ENCODE measurements at regions not wholly inside any gene's neighbourhood (a gene's known extent, or its start where the extent isn't known, plus 50 kb on each side); places are given as distances from the start of the nearest gene placed in this dataset.

DNA sequence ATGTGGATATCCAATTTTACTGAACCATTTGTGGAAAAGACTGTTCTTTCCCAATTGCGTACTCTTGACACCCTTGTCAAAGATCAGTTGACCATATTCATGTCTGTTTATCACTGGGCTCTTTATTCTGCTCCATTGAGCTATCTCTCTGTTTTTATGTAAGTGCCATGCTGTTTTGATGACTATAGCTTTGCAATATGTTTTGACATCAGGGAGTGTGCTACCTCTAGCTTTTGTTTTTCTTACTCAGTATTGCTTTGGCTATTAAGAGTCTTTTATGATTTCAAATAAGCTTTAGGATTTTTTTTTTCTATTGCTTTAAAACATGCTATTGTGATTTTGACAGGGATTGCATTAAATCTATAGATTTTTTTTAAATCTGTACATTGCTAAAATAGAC, 194.3 kb downstream of the SNAPC1 start:
- no peaks in the 10 kb centered on the region for H3K27me3 ChIP-seq
- no peak for DNase-seq (ENCODE audit: low spot score)
- peaks cover 17% of the 10 kb centered on the region for H3K9me3 Mint-ChIP-seq

DNA sequence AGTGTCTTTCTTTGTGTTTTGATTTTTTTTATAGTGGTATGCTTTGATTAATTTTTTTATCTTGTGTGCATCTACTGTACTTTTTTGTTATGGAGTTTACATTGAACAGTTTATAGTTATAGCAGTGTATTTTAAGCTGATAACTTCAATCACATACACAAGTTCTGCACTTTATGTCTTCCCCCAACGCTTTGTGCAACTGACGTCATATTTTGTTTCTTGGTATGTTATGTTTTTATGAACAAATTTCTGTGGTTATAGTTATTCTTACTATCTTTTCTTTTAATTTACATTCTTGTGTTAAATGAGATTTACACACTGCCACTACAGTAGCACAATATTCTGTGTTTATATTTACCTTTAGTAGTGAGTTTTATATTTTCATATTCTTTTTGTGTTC, 197.1 kb downstream of the SNAPC1 start:
- Histone ChIP-seq H3K27ac (no peak overlapping the region), H3K79me2 (ENCODE audit: low read depth) (no peaks in the 10 kb centered on the region), H3K36me3 (no peaks in the 10 kb centered on the region), H4K20me1 (ENCODE audit: low read depth) (no peaks in the 10 kb centered on the region), H3K9ac (no peak overlapping the region), H3K27me3 (no peaks in the 10 kb centered on the region), H3K4me1 (no peaks in the 10 kb centered on the region), H3K4me3 (no peak overlapping the region), H3K4me2 (no peak overlapping the region), H2AFZ (replicated peaks) (no peak overlapping the region), H3K9me3 (ENCODE audit: low read depth) (peaks cover 6% of the 10 kb centered on the region), H3F3A (ENCODE audit: low read depth) (no peaks in the 10 kb centered on the region)
- no peak overlapping the region for H3K4me3 Mint-ChIP-seq
- TF ChIP-seq, protein P1, sequence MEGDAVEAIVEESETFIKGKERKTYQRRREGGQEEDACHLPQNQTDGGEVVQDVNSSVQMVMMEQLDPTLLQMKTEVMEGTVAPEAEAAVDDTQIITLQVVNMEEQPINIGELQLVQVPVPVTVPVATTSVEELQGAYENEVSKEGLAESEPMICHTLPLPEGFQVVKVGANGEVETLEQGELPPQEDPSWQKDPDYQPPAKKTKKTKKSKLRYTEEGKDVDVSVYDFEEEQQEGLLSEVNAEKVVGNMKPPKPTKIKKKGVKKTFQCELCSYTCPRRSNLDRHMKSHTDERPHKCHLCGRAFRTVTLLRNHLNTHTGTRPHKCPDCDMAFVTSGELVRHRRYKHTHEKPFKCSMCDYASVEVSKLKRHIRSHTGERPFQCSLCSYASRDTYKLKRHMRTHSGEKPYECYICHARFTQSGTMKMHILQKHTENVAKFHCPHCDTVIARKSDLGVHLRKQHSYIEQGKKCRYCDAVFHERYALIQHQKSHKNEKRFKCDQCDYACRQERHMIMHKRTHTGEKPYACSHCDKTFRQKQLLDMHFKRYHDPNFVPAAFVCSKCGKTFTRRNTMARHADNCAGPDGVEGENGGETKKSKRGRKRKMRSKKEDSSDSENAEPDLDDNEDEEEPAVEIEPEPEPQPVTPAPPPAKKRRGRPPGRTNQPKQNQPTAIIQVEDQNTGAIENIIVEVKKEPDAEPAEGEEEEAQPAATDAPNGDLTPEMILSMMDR (IDR thresholded peaks at IDR 0.05), result no peak
- TF ChIP-seq EZH2 (IDR thresholded peaks at IDR 0.05) (no peak), EZH2phosphoT487 (IDR thresholded peaks at IDR 0.05) (no peak)
- no peaks in the 10 kb centered on the region for H3K27me3 Mint-ChIP-seq (ENCODE audit: insufficient read depth, low read depth)
- no peak overlapping the region for H3K27ac Mint-ChIP-seq
- no peak for DNase-seq (ENCODE audit: low spot score)
- peaks cover 17% of the 10 kb centered on the region for H3K9me3 Mint-ChIP-seq
- H3K4me1 Mint-ChIP-seq, result no peaks in the 10 kb centered on the region
- H3K36me3 Mint-ChIP-seq, result no peaks in the 10 kb centered on the region

More for the DNA sequence above, 194.3 kb downstream of the SNAPC1 start:
- Histone ChIP-seq H3K9ac (no peak overlapping the region), H3F3A (ENCODE audit: low read depth) (no peaks in the 10 kb centered on the region), H3K36me3 (no peaks in the 10 kb centered on the region), H3K4me3 (no peak overlapping the region), H3K27ac (no peak overlapping the region), H3K79me2 (ENCODE audit: low read depth) (no peaks in the 10 kb centered on the region), H4K20me1 (ENCODE audit: low read depth) (no peaks in the 10 kb centered on the region), H3K9me3 (ENCODE audit: low read depth) (peaks cover 6% of the 10 kb centered on the region), H3K4me2 (no peak overlapping the region), H3K4me1 (no peaks in the 10 kb centered on the region), H2AFZ (replicated peaks) (no peak overlapping the region)
- Mint-ChIP-seq H3K36me3 (no peaks in the 10 kb centered on the region), H3K4me1 (peaks cover 3% of the 10 kb centered on the region), H3K27ac (no peak overlapping the region), H3K27me3 (ENCODE audit: insufficient read depth, low read depth) (no peaks in the 10 kb centered on the region), H3K4me3 (no peak overlapping the region)
- no peak for TF ChIP-seq EZH2 (IDR thresholded peaks at IDR 0.05)
- no peak for TF ChIP-seq EZH2phosphoT487 (IDR thresholded peaks at IDR 0.05)
- TF ChIP-seq, protein P1 (IDR thresholded peaks at IDR 0.05), result no peak

DNA sequence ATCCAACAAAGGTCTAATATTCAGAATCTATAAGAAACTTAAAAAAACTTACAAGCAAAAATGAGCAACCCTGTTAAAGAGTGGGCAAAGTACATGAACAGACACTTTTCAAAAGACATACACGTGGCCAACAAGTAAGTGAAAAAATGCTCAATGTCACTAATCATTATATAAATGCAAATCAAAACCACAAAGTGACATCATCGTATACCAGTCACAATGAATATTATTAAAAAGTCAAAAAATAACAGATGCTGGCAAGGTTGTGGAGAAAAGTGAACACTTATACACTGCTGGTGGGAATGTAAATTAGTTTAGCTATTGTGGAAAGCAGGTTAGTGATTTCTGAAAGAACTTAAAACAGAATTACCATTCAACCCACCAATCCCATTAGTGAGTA, 199.1 kb downstream of the SNAPC1 start:
- no peaks in the 10 kb centered on the region for H3K79me2 ChIP-seq (ENCODE audit: low read depth)
- Mint-ChIP-seq H3K4me3 (no peak overlapping the region), H3K27ac (no peak overlapping the region), H3K4me1 (no peaks in the 10 kb centered on the region), H3K9me3 (peaks cover 14% of the 10 kb centered on the region), H3K36me3 (no peaks in the 10 kb centered on the region), H3K27me3 (ENCODE audit: insufficient read depth, low read depth) (no peaks in the 10 kb centered on the region)
- no peaks in the 10 kb centered on the region for H3K4me1 ChIP-seq
- H3K36me3 ChIP-seq, result no peaks in the 10 kb centered on the region
- H3K27ac ChIP-seq, result no peak overlapping the region
- H3K27me3 ChIP-seq, result no peaks in the 10 kb centered on the region
- no peak overlapping the region for H3K4me3 ChIP-seq
- H2AFZ ChIP-seq (replicated peaks), result no peak overlapping the region
- no peak overlapping the region for H3K4me2 ChIP-seq
- TF ChIP-seq, protein P1 (IDR thresholded peaks at IDR 0.05), result no peak
- TF ChIP-seq EZH2phosphoT487 (IDR thresholded peaks at IDR 0.05), result no peak
- no peak for TF ChIP-seq EZH2 (IDR thresholded peaks at IDR 0.05)
- H3K9ac ChIP-seq, result no peak overlapping the region
- H4K20me1 ChIP-seq (ENCODE audit: low read depth), result no peaks in the 10 kb centered on the region
- no peak for DNase-seq (ENCODE audit: low spot score)
- no peaks in the 10 kb centered on the region for H3F3A ChIP-seq (ENCODE audit: low read depth)
- peaks cover 6% of the 10 kb centered on the region for H3K9me3 ChIP-seq (ENCODE audit: low read depth)

Data from neural progenitor cell (in vitro differentiated cells).